ENCODE measurements at regions not wholly inside any gene's neighbourhood (a gene's known extent, or its start where the extent isn't known, plus 50 kb on each side); places are given as distances from the start of the nearest gene placed in this dataset.
"Not testable (repeated sequence)": the region's sequence is repeated elsewhere in the genome, so short reads cannot be mapped to it uniquely, and the experiment has no call there.

GRCh38 chr16:60646631-60647030 is 1389.6 kb downstream of the CDH8 start:
- DNase-seq = no peak

GRCh38 chr16:60645541-60645940 is 1390.7 kb downstream of the CDH8 start:
- DNase-seq = no peak

GRCh38 chr16:60642956-60643355 is 1393.3 kb downstream of the CDH8 start:
- DNase-seq = no peak

- no peak for DNase-seq
Measured at GRCh38 chr16:60641067-60641665, 1395.1 kb downstream of the CDH8 start.

- DNase-seq = no peak
Measured at GRCh38 chr16:60640038-60640437, 1396.2 kb downstream of the CDH8 start.

GRCh38 chr16:60636636-60637035 is 1399.6 kb downstream of the CDH8 start:
- DNase-seq = not testable (repeated sequence)

- no peak for DNase-seq
Measured at GRCh38 chr16:60636117-60636516, 1400.1 kb downstream of the CDH8 start.

GRCh38 chr16:60635548-60635947 is 1400.7 kb downstream of the CDH8 start:
- DNase-seq = no peak

- DNase-seq = no peak
Measured at GRCh38 chr16:60611844-60612243, 1424.4 kb downstream of the CDH8 start.

GRCh38 chr16:60608971-60609370 is 1427.3 kb downstream of the CDH8 start:
- DNase-seq = no peak

- DNase-seq = not testable (repeated sequence)
Measured at GRCh38 chr16:60605652-60606051, 1430.6 kb downstream of the CDH8 start.

- DNase-seq = no peak
Measured at GRCh38 chr16:60605176-60605575, 1431.1 kb downstream of the CDH8 start.

GRCh38 chr16:60586493-60586892 is 1449.7 kb downstream of the CDH8 start:
- DNase-seq = no peak

GRCh38 chr16:60582528-60582927 is 1453.7 kb downstream of the CDH8 start:
- DNase-seq = no peak

GRCh38 chr16:60566901-60567300 is 1469.3 kb downstream of the CDH8 start:
- DNase-seq = no peak

GRCh38 chr16:60564588-60564987 is 1471.7 kb downstream of the CDH8 start:
- no peak for DNase-seq

- DNase-seq = no peak
Measured at GRCh38 chr16:60563166-60563565, 1473.1 kb downstream of the CDH8 start.

- DNase-seq = no peak
Measured at GRCh38 chr16:60558936-60559335, 1477.3 kb downstream of the CDH8 start.

- no peak for DNase-seq
Measured at GRCh38 chr16:60553090-60553757, 1483.0 kb downstream of the CDH8 start.

- DNase-seq = no peak
Measured at GRCh38 chr16:60541535-60541934, 1494.7 kb downstream of the CDH8 start.

GRCh38 chr16:60510941-60511340 is 1525.3 kb downstream of the CDH8 start:
- no peak for DNase-seq

- no peak for DNase-seq
Measured at GRCh38 chr16:60510208-60510607, 1526.0 kb downstream of the CDH8 start.

GRCh38 chr16:60491273-60491672 is 1545.0 kb downstream of the CDH8 start:
- no peak for DNase-seq

- DNase-seq = no peak
Measured at GRCh38 chr16:60485872-60486489, 1550.3 kb downstream of the CDH8 start.

- DNase-seq = no peak
Measured at GRCh38 chr16:60484901-60485300, 1551.3 kb downstream of the CDH8 start.

All from HCEC 1CT (cell line).